ENCODE measurements at regions not wholly inside any gene's neighbourhood (a gene's known extent, or its start where the extent isn't known, plus 50 kb on each side); places are given as distances from the start of the nearest gene placed in this dataset.

DNA sequence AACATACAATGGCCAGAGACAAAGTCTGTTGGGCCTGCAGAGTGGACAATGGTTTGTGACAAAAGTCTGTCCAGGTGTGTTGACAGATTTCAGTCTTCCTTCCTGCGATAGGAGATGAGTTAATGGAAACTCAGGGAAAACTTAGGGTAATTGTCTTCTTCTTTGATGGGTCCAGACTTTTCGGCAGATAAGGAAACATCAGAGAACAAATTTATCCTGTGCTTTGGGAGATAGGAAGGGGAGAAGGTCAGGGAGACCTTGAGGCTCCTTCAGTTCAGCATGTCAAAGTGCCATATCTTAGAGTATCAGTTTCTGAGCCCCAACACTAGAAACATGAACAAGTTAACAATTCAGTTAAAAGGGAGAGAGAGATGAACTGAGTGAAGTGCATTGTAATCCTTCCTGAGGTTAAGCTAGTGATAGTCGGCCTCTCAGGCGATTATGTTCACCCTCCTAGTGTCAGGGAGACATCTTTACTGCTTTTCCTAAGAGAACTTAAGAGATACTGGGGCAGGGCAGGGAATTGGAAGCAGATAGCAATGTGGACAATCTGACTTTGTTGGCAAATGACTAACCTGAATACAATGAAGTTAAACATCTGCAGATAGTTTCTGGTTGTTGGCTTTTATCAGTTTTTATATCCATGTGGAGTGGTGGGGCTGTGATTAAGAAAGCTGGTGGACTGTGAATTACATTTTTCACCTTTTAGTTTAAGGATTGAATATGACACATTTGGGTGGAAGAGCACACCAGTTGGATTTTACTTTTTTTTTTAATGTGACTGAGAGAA, 248.8 kb upstream of the FN1 start:
- TF ChIP-seq CTCF (IDR thresholded peaks at IDR 0.05; ENCODE audit: low read depth, low read length), result no peak
- DNase-seq (ENCODE audit: low read depth in 2 of 2), result peak in 1 of 2 donors; percentile 64
- H3K4me3 ChIP-seq (replicated peaks in 1 of 2; ENCODE audit: low read depth in 2 of 2, low read length in 2 of 2), result no peak overlapping the region

- TF ChIP-seq CTCF (IDR thresholded peaks at IDR 0.05; ENCODE audit: low read depth, low read length), result no peak
- no peak overlapping the region for H3K4me3 ChIP-seq (replicated peaks in 1 of 2; ENCODE audit: low read depth in 2 of 2, low read length in 2 of 2)
- no peak for DNase-seq (ENCODE audit: low read depth in 2 of 2)
Measured at GRCh38 chr2:215683295-215683694, 247.4 kb upstream of the FN1 start.

GRCh38 chr2:215681799-215682596, 246.1 kb upstream of the FN1 start:
- no peak overlapping the region for H3K4me3 ChIP-seq (replicated peaks in 1 of 2; ENCODE audit: low read depth in 2 of 2, low read length in 2 of 2)
- no peak for TF ChIP-seq CTCF (IDR thresholded peaks at IDR 0.05; ENCODE audit: low read depth, low read length)
- DNase-seq (ENCODE audit: low read depth in 2 of 2), result no peak

DNA sequence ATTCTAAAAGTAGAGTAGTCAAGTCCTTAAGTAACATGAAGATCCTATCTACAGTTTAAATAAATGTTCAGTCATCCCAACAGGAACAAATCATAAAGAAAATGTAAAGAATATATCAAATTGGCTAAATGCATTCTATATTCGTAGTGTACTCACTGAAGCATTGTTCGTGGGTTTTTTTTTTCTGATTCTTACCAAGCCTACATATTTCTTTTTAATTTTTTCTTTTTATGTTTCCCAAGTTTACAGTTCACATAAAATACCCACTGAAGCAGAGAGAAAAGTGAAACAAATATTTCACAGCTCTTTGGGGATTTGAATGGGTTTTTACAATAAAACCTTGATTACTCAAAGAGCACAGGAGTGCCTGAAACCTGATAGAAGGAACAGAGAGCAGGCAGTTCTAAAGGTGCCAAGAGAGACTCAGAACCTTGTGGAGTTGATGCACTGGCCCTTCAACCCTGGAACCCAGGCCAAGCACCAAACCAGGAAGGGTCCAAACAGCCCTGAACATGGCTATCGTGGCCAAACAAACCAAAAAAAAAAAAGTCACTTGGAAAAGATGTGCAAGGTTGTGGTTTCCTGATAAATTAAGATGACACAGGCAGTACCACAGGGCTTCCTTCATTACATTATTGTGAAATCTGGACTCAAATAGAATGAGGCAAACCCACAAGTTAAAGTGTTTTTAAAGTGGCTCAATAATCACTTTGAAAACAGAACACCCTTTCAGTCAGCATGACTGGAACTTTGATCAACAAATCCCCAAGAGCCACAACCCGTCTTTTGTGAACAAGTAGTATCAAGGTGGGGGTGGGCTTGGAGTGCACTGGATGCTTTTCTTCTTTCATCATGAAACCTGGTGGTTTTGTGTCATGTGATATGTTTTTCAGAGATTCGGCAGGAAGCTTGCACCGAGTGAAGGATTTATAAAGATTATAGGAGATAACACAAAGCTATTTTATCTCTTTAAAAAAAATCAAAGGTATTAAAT, 245.0 kb upstream of the FN1 start:
- TF ChIP-seq CTCF (IDR thresholded peaks at IDR 0.05; ENCODE audit: low read depth, low read length), result no peak
- H3K4me3 ChIP-seq (replicated peaks in 1 of 2; ENCODE audit: low read depth in 2 of 2, low read length in 2 of 2), result no peak overlapping the region
- DNase-seq (ENCODE audit: low read depth in 2 of 2), result peak; percentile 84 to 95

DNA sequence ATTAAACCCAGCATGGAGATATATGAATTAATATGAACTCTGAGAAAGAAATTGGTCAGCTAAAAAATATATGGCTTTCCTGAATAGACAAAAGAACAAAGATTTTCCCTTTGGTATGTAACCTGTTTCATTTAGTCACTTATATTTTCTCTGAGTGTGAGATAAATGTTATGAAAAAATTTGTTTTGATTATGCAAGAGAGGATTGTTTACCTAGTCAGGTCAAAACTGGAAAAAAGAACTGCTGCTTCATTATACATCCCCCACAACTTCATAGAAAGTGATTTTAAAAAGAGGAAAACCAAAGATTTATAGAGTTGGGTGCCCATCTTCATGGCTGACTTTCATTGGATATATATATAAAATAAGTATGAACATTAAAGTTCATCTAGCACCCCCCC, 242.2 kb upstream of the FN1 start:
- no peak for TF ChIP-seq CTCF (IDR thresholded peaks at IDR 0.05; ENCODE audit: low read depth, low read length)
- H3K4me3 ChIP-seq (replicated peaks in 1 of 2; ENCODE audit: low read depth in 2 of 2, low read length in 2 of 2), result no peak overlapping the region
- DNase-seq (ENCODE audit: low read depth in 2 of 2), result no peak

DNA sequence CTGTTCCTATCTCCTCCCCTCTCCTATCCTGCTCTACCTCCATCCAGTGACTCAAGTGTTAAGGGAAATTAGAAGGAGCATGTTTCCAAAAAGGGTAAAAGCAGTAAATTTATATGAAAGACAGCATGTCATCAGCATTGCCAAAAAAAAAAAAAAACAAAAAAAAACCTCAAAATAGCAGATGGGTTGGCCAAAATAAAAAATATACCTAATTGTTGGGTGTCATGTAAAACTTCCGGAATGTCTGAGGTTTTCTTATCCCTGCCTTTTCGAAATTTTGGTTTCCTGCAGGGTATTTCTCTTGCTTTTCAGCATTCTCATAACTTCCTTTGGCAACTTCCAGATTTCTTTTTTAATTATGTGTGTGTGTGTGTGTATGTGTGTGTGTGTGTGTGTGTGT, 241.6 kb upstream of the FN1 start:
- no peak for TF ChIP-seq CTCF (IDR thresholded peaks at IDR 0.05; ENCODE audit: low read depth, low read length)
- no peak overlapping the region for H3K4me3 ChIP-seq (replicated peaks in 1 of 2; ENCODE audit: low read depth in 2 of 2, low read length in 2 of 2)
- DNase-seq (ENCODE audit: low read depth in 2 of 2), result peak; percentile 37 to 59
